ENCODE measurements at regions not wholly inside any gene's neighbourhood (a gene's known extent, or its start where the extent isn't known, plus 50 kb on each side); places are given as distances from the start of the nearest gene placed in this dataset.

DNA sequence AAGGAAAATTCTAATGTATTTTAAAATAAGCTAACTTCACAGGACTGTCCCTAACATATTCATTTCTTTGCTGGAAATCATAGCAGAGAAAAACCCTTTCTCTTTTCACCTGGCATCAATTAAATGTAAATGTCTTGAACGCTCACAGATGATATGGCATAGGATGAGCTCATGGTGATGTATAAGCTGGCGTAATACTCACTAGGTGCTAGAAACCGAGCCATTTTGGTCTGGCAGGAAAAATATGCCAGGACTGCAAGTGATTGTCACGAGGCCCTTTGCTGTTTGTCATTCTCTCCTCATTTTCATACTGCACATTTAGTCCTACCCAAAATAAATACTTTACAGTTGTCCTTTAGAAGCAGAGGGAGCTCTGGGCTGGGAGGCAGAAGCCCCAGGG, 222.7 kb upstream of the LNX1 start:
- no peak for DNase-seq (ENCODE audit: low read depth, low spot score)
- no peak overlapping the region for H3K4me3 ChIP-seq (ENCODE audit: low read depth, low read length)
- TF ChIP-seq, protein P1, sequence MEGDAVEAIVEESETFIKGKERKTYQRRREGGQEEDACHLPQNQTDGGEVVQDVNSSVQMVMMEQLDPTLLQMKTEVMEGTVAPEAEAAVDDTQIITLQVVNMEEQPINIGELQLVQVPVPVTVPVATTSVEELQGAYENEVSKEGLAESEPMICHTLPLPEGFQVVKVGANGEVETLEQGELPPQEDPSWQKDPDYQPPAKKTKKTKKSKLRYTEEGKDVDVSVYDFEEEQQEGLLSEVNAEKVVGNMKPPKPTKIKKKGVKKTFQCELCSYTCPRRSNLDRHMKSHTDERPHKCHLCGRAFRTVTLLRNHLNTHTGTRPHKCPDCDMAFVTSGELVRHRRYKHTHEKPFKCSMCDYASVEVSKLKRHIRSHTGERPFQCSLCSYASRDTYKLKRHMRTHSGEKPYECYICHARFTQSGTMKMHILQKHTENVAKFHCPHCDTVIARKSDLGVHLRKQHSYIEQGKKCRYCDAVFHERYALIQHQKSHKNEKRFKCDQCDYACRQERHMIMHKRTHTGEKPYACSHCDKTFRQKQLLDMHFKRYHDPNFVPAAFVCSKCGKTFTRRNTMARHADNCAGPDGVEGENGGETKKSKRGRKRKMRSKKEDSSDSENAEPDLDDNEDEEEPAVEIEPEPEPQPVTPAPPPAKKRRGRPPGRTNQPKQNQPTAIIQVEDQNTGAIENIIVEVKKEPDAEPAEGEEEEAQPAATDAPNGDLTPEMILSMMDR (IDR thresholded peaks at IDR 0.05; ENCODE audit: low read depth, low read length), result no peak
- in situ Hi-C loops (cut with HindIII; ENCODE audit: low sequenced_read_pairs), result no loop called here

DNA sequence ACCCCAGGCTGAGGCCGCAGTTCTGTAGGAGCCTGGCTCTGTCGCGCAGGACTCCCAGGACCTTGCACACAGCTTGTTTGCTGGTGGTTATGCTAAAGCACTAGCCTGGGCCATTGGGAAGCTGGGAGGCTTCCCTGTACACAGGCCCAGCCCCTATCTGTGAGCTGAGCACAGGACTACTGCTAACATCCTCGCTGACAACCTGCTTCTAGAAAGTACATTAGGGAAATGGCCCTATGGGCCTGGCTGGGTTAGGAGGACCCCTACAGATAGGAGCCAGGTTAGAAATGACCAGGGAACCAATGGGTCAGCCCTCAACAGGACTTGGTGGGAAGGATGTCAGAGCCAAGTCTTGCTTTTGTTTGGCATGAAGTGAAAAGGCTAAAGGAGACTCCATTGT, 219.4 kb upstream of the LNX1 start:
- TF ChIP-seq, protein P1 (IDR thresholded peaks at IDR 0.05; ENCODE audit: low read depth, low read length), result no peak
- in situ Hi-C loops (cut with HindIII; ENCODE audit: low sequenced_read_pairs), result no loop called here
- H3K4me3 ChIP-seq (ENCODE audit: low read depth, low read length), result no peak overlapping the region
- DNase-seq (ENCODE audit: low read depth, low spot score), result no peak

- no peak for DNase-seq (ENCODE audit: low read depth, low spot score)
- TF ChIP-seq, protein P1 (IDR thresholded peaks at IDR 0.05; ENCODE audit: low read depth, low read length), result no peak
- in situ Hi-C loops (cut with HindIII; ENCODE audit: low sequenced_read_pairs), result no loop called here
- no peak overlapping the region for H3K4me3 ChIP-seq (ENCODE audit: low read depth, low read length)
These were observed 218.5 kb upstream of the LNX1 start for GRCh38 chr4:53809816-53810215.

GRCh38 chr4:53805291-53805690, 214.0 kb upstream of the LNX1 start:
- TF ChIP-seq, protein P1 (IDR thresholded peaks at IDR 0.05; ENCODE audit: low read depth, low read length), result no peak
- in situ Hi-C loops (cut with HindIII; ENCODE audit: low sequenced_read_pairs), result no loop called here
- H3K4me3 ChIP-seq (ENCODE audit: low read depth, low read length), result no peak overlapping the region
- DNase-seq (ENCODE audit: low read depth, low spot score), result no peak

DNA sequence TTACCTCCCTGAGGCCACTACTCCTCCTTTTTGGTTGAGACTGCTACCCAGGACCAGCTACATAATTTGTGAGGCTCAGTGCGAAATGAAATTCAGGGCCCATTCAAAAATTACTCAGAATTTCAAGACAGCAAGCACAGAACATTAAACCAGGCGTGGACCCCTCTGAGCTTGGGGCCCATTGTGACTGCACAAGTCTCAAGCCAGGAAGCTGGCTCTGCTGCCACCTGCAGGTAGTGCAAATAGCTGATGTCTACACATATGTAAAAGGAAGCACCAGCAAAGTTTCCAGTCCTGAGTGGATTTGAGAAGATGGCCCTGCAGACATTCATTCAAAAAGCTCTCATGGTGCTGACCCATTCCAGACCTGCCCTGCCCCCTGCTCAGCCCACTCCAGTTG, 213.4 kb upstream of the LNX1 start:
- TF ChIP-seq, protein P1 (IDR thresholded peaks at IDR 0.05; ENCODE audit: low read depth, low read length), result peak; percentile 23
- H3K4me3 ChIP-seq (ENCODE audit: low read depth, low read length), result no peak overlapping the region
- no peak for DNase-seq (ENCODE audit: low read depth, low spot score)
- in situ Hi-C loops (cut with HindIII; ENCODE audit: low sequenced_read_pairs), result no loop called here

DNA sequence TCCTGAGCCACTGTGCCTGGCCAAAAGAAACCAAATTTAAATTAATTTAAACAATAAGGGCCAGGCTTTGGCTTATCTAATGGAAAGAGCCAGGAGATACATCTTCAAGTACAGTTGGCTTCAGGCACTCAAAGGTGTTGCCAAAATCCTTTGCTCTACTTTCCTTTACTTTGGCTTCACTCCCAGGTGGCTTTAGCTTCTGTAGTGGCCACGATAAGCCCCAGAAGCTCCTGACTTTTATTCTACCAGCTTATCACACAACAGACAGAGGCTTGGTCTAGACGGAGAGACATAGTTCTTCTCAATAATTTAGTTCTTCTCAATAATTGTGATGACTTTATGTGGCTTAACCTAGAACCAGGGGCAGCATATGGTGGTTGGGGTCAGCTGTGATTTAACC, 211.2 kb upstream of the LNX1 start:
- TF ChIP-seq, protein P1 (IDR thresholded peaks at IDR 0.05; ENCODE audit: low read depth, low read length), result no peak
- DNase-seq (ENCODE audit: low read depth, low spot score), result no peak
- in situ Hi-C loops (cut with HindIII; ENCODE audit: low sequenced_read_pairs), result no loop called here
- H3K4me3 ChIP-seq (ENCODE audit: low read depth, low read length), result no peak overlapping the region

DNA sequence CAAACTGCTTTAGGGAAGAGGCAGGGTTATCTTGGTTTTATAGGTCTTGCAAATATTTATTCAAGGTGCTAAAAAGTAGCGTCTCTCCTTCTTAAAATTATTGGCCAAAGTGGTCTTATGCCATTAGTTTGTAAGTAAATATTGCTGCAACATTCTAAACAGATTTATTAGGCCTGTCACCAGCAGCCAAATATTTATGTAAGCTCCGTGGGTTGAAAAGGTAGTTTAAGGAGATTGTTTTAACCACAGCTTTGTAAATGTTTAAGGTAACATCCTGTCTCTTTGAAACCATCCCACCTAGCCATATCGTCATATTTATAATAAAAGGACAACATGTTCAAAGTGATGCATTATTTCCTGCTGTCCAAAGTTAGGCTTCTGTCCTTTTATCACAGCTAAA, 210.1 kb upstream of the LNX1 start:
- TF ChIP-seq, protein P1 (IDR thresholded peaks at IDR 0.05; ENCODE audit: low read depth, low read length), result no peak
- in situ Hi-C loops (cut with HindIII; ENCODE audit: low sequenced_read_pairs), result no loop called here
- no peak for DNase-seq (ENCODE audit: low read depth, low spot score)
- H3K4me3 ChIP-seq (ENCODE audit: low read depth, low read length), result no peak overlapping the region

All from astrocyte of the spinal cord (primary cell).